H1 (cell line): ENCODE measurements at regions not wholly inside any gene's neighbourhood (a gene's known extent, or its start where the extent isn't known, plus 50 kb on each side); places are given as distances from the start of the nearest gene placed in this dataset.

ENCODE experiments used
- CTCF ChIA-PET: fragments of 300-600 bp; sonication (Branson Sonifier 250); formaldehyde crosslinking; loops from one replicate; lab custom pipeline; 2021; ENCODE audit not compliant: partially characterized antibody; lab: Charles Lee
- POLR2A ChIA-PET: fragments of 300-600 bp; sonication (Branson Sonifier 250); formaldehyde crosslinking; loops from one replicate; lab custom pipeline; 2021; ENCODE audit warnings: inconsistent platforms; ENCODE audit not compliant: partially characterized antibody; lab: Charles Lee
- DNase-seq, 2 experiments: peaks; one replicate each; pipeline versions ENCODE4 v3.0.0 to v3.0.0-alpha.2; 2010 to 2022; ENCODE audit warnings: low spot score in 2 of 2, low read depth in 1 of 2, mixed read lengths in 1 of 2
- FAIRE-seq: peaks from 2 replicates; lab custom pipeline; 2011; peaks lifted over from hg19 to GRCh38; lab: Jason Lieb, UNC
- H2AFZ ChIP-seq: 2 replicates; pipeline ENCODE4 v1.8.1; 2012; ENCODE audit warnings: low read length, inconsistent platforms
- H2AK5ac ChIP-seq: 2 replicates; pipeline ENCODE4 v1.6.1; 2013; ENCODE audit warnings: low read depth, low read length
- H2BK120ac ChIP-seq: replicated peaks from 2 replicates; pipeline ENCODE3; 2013; ENCODE audit warnings: low read depth, low read length, inconsistent platforms
- H2BK12ac ChIP-seq: 2 replicates; pipeline ENCODE4 v1.6.1; 2013; ENCODE audit warnings: low read depth, low read length
- H2BK15ac ChIP-seq: 2 replicates; pipeline ENCODE4 v1.6.1; 2013; ENCODE audit warnings: low read length
- H2BK20ac ChIP-seq: 2 replicates; pipeline ENCODE4 v1.6.1; 2013; ENCODE audit warnings: low read length
- H2BK5ac ChIP-seq: 2 replicates; pipeline ENCODE4 v1.6.1; 2013; ENCODE audit warnings: low read depth, low read length
- H3K14ac ChIP-seq: 2 replicates; pipeline ENCODE4 v1.6.1; 2013; ENCODE audit warnings: inconsistent platforms; ENCODE audit not compliant: insufficient read length
- H3K18ac ChIP-seq: 2 replicates; pipeline ENCODE4 v1.6.1; 2013; ENCODE audit warnings: low read length; ENCODE audit errors: extremely low read depth
- H3K23ac ChIP-seq: 2 replicates; pipeline ENCODE4 v1.6.1; 2013; ENCODE audit warnings: inconsistent platforms; ENCODE audit not compliant: insufficient read length
- H3K23me2 ChIP-seq: 2 replicates; pipeline ENCODE4 v1.6.1; 2013; ENCODE audit warnings: low read depth, low read length
- H3K27ac ChIP-seq: 2 replicates; pipeline ENCODE4 v1.6.1; 2011; ENCODE audit warnings: low read depth, low read length, inconsistent platforms
- H3K27me3 ChIP-seq, 4 experiments: replicated peaks in 1 of 4; 1 replicate in 1 of 4; 2 replicates in 3 of 4; pipeline versions ENCODE4 v1.6.1 to v1.8.1; 2011 to 2013; ENCODE audit warnings: low read length in 3 of 4, mild to moderate bottlenecking in 3 of 4, inconsistent platforms in 2 of 4, mixed read lengths in 2 of 4, moderate library complexity in 1 of 4; ENCODE audit not compliant: control insufficient read depth in 3 of 4, insufficient read depth in 3 of 4; ENCODE audit errors: extremely low read depth in 1 of 4
- H3K36me3 ChIP-seq, 4 experiments: 2 replicates each; pipeline versions ENCODE4 v1.6.1 to v1.8.1; 2011 to 2013; ENCODE audit warnings: mild to moderate bottlenecking in 4 of 4, low read length in 3 of 4, moderate library complexity in 2 of 4, control low read depth in 1 of 4, inconsistent platforms in 1 of 4; ENCODE audit not compliant: insufficient read depth in 4 of 4, control insufficient read depth in 2 of 4
- H3K4ac ChIP-seq: replicated peaks from 2 replicates; pipeline ENCODE3; 2013; ENCODE audit warnings: low read length, low read depth, mixed read lengths, inconsistent platforms; ENCODE audit not compliant: insufficient read length
- H3K4me1 ChIP-seq, 4 experiments: replicated peaks in 1 of 4; 1 replicate in 1 of 4; 2 replicates in 3 of 4; pipeline versions ENCODE4 v1.6.1 to v1.8.1; 2011 to 2013; ENCODE audit warnings: low read length in 3 of 4, inconsistent platforms in 2 of 4, mixed read lengths in 1 of 4; ENCODE audit not compliant: insufficient read depth in 4 of 4, control insufficient read depth in 3 of 4
- H3K4me2 ChIP-seq, 2 experiments: 2 replicates each; pipeline versions ENCODE4 v1.6.1 to v1.8.1; 2011 to 2013; ENCODE audit warnings: low read depth in 2 of 2, low read length in 2 of 2, control low read depth in 1 of 2, inconsistent platforms in 1 of 2, mild to moderate bottlenecking in 1 of 2; ENCODE audit not compliant: insufficient read depth in 1 of 2
- H3K4me3 ChIP-seq, 4 experiments: fragments of 200-600, 300-600 bp in 1 of 4; sonication (generic), shearing (Covaris generic), sonication (Bioruptor Twin) in 1 of 4; 2 replicates each; pipeline versions ENCODE4 v1.5.1 to v1.8.1; 2011 to 2016; ENCODE audit warnings: low read length in 4 of 4, low read depth in 3 of 4, control low read depth in 2 of 4, inconsistent platforms in 2 of 4, mild to moderate bottlenecking in 2 of 4, mixed read lengths in 1 of 4, moderate library complexity in 1 of 4; ENCODE audit not compliant: insufficient read depth in 2 of 4; ENCODE audit errors: extremely low read depth in 1 of 4
- H3K56ac ChIP-seq: replicated peaks from 2 replicates; pipeline ENCODE3; 2013; ENCODE audit warnings: low read depth, mild to moderate bottlenecking, mixed read lengths, low read length, inconsistent platforms; ENCODE audit not compliant: insufficient read length
- H3K79me1 ChIP-seq: 2 replicates; pipeline ENCODE4 v1.6.1; 2013; ENCODE audit warnings: low read depth, low read length, control low read depth
- H3K79me2 ChIP-seq, 2 experiments: 2 replicates each; pipeline versions ENCODE4 v1.6.1 to v1.8.1; 2012 to 2013; ENCODE audit warnings: low read length in 2 of 2, mild to moderate bottlenecking in 2 of 2, inconsistent platforms in 1 of 2; ENCODE audit not compliant: insufficient read depth in 2 of 2, control insufficient read depth in 1 of 2
- H3K9ac ChIP-seq, 4 experiments: replicated peaks in 1 of 4; 1 replicate in 1 of 4; 2 replicates in 3 of 4; pipeline versions ENCODE4 v1.6.1 to v1.8.1; 2011 to 2013; ENCODE audit warnings: low read depth in 3 of 4, low read length in 3 of 4, control low read depth in 2 of 4, mild to moderate bottlenecking in 2 of 4, moderate library complexity in 2 of 4, inconsistent platforms in 1 of 4; ENCODE audit errors: extremely low read depth in 1 of 4
- H3K9me3 ChIP-seq, 2 experiments: 2 replicates each; pipeline versions ENCODE4 v1.6.1 to v1.8.1; 2012 to 2013; ENCODE audit warnings: mild to moderate bottlenecking in 2 of 2, moderate library complexity in 2 of 2, control low read depth in 1 of 2, inconsistent platforms in 1 of 2, low read depth in 1 of 2, low read length in 1 of 2, mixed read lengths in 1 of 2; ENCODE audit not compliant: insufficient read depth in 2 of 2
- H4K20me1 ChIP-seq, 2 experiments: replicated peaks in 1 of 2; 2 replicates each; pipeline versions ENCODE3 to v1.8.1; 2011 to 2013; ENCODE audit warnings: inconsistent platforms in 2 of 2, low read length in 2 of 2, mild to moderate bottlenecking in 1 of 2; ENCODE audit not compliant: insufficient read depth in 2 of 2, control insufficient read depth in 1 of 2
- H4K5ac ChIP-seq: 2 replicates; pipeline ENCODE4 v1.6.1; 2013; ENCODE audit warnings: low read length, low read depth, mixed read lengths, inconsistent platforms; ENCODE audit not compliant: insufficient read length
- H4K8ac ChIP-seq: 2 replicates; pipeline ENCODE4 v1.8.0; 2013; ENCODE audit warnings: mild to moderate bottlenecking, moderate library complexity, low read length, inconsistent platforms; ENCODE audit not compliant: insufficient read depth; ENCODE audit errors: extremely low read depth
- H4K91ac ChIP-seq: replicated peaks from 2 replicates; pipeline ENCODE3; 2013; ENCODE audit warnings: low read length, mixed read lengths, inconsistent platforms; ENCODE audit not compliant: insufficient read length
- BRCA1 ChIP-seq: IDR thresholded peaks from 2 replicates; pipeline ENCODE4 v1.6.1; 2012; ENCODE audit warnings: low read depth, low read length, improper control_type of control experiment
- CHD1 ChIP-seq: IDR thresholded peaks from 2 replicates; pipeline ENCODE4 v1.6.1; 2012; ENCODE audit warnings: low read depth, low read length, improper control_type of control experiment
- EP300 ChIP-seq, 2 experiments: IDR thresholded peaks; 1 replicate in 1 of 2; 2 replicates in 1 of 2; pipeline ENCODE4 v1.6.1; 2011 to 2012; ENCODE audit warnings: low read depth in 2 of 2, low read length in 2 of 2, mild to moderate bottlenecking in 2 of 2, borderline replicate concordance in 1 of 2, inconsistent platforms in 1 of 2, moderate library complexity in 1 of 2
- FOSL1 ChIP-seq: IDR thresholded peaks from 2 replicates; pipeline ENCODE4 v1.6.1; 2011; ENCODE audit warnings: mild to moderate bottlenecking, low read depth, low read length, moderate library complexity; ENCODE audit not compliant: insufficient read depth
- JUND ChIP-seq: IDR thresholded peaks from 2 replicates; pipeline ENCODE4 v1.6.1; 2011; ENCODE audit warnings: mild to moderate bottlenecking, improper control_type of control experiment, low read length
- NANOG ChIP-seq: IDR thresholded peaks from 2 replicates; pipeline ENCODE4 v1.6.1; 2011; ENCODE audit warnings: low read length, low read depth, mild to moderate bottlenecking, inconsistent platforms; ENCODE audit not compliant: insufficient read depth, poor library complexity, severe bottlenecking
- POLR2A ChIP-seq, 2 experiments: IDR thresholded peaks; 1 replicate in 1 of 2; 2 replicates in 1 of 2; pipeline ENCODE4 v1.6.1; 2011; ENCODE audit warnings: low read depth in 2 of 2, low read length in 2 of 2, mild to moderate bottlenecking in 2 of 2; ENCODE audit errors: control extremely low read depth in 1 of 2
- RAD21 ChIP-seq, 2 experiments: IDR thresholded peaks in 1 of 2; conservative IDR thresholded peaks in 1 of 2; 2 replicates each; pipeline ENCODE4 v1.6.1; 2011; ENCODE audit warnings: low read depth in 2 of 2, low read length in 2 of 2, improper control_type of control experiment in 1 of 2, inconsistent platforms in 1 of 2, mild to moderate bottlenecking in 1 of 2, moderate library complexity in 1 of 2
- SIRT6 ChIP-seq: IDR thresholded peaks from one replicate; pipeline ENCODE4 v1.7.1; 2012; ENCODE audit warnings: low read length, inconsistent platforms
- SIX5 ChIP-seq: IDR thresholded peaks from 2 replicates; pipeline ENCODE4 v1.6.1; 2011; ENCODE audit warnings: mild to moderate bottlenecking, low read depth, low read length
- SP2 ChIP-seq: IDR thresholded peaks from 2 replicates; pipeline ENCODE4 v1.6.1; 2012; ENCODE audit warnings: mild to moderate bottlenecking, low read length, inconsistent platforms
- WGBS, 2 experiments: shearing (Covaris generic) in 1 of 2; methylation state at CpG; one replicate each; pipeline versions ENCODE4 v1.1.6 to v1.1.7; 2013 to 2015; ENCODE audit warnings: low lambda C conversion rate in 2 of 2, mixed read lengths in 2 of 2, inconsistent platforms in 1 of 2, low coverage in 1 of 2, missing lambda C conversion rate in 1 of 2; ENCODE audit not compliant: insufficient replicate concordance in 2 of 2, insufficient coverage in 1 of 2, insufficient read length in 1 of 2; ENCODE audit errors: extremely low coverage in 1 of 2, missing lambda C conversion rate in 1 of 2; 5-methylcytosine and 5-hydroxymethylcytosine counted together
- TF ChIP-seq, protein P1 (sequence below): IDR thresholded peaks from 2 replicates; pipeline ENCODE4 v1.6.1; 2012; ENCODE audit warnings: inconsistent platforms
- TF ChIP-seq, protein P2 (sequence below): IDR thresholded peaks from 2 replicates; pipeline ENCODE4 v1.6.1; 2011; ENCODE audit warnings: low read depth, mild to moderate bottlenecking, low read length; ENCODE audit not compliant: insufficient read depth
- TF ChIP-seq, protein P3 (sequence below): IDR thresholded peaks from 2 replicates; pipeline ENCODE4 v1.6.1; 2011; ENCODE audit warnings: low read length, improper control_type of control experiment

DNA sequence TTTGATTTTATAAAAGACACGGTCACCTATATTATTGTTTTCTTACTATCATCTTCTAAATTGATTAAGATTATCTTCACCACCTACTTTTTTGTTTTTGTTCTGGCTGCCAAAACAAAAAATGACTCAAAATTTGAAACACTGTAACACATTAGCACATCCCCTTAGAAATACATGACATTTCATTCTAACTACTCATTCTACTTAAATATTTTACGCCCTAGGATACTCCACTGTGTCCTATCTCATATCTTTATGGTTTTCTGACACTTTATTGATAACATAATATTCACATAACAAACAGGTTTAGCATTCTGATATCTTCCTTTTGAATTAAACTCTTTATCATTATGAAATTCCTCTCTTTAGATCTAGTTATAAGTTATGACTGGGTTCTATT, 656.2 kb downstream of the GBE1 start:
- Histone ChIP-seq H3K27me3 (no peaks in the 10 kb centered on the region), H4K5ac (no peak overlapping the region), H3K9ac (no peak overlapping the region), H4K91ac (no peak overlapping the region), H3K14ac (no peak overlapping the region), H2BK15ac (no peak overlapping the region), H4K8ac (no peak overlapping the region), H3K36me3 (no peaks in the 10 kb centered on the region), H2BK20ac (no peak overlapping the region), H3K23me2 (0 out of 2 replicates have a peak, but pooled peaks cover 1% of the 10 kb centered on the region), H3K79me2 (no peaks in the 10 kb centered on the region), H3K56ac (no peak overlapping the region), H2AK5ac (no peak overlapping the region), H3K4me1 (no peaks in the 10 kb centered on the region), H2BK12ac (no peak overlapping the region), H3K4me2 (no peak overlapping the region), H3K27ac (no peak overlapping the region), H3K18ac (no peak overlapping the region), H3K9me3 (no peaks in the 10 kb centered on the region), H3K4ac (no peak overlapping the region), H3K4me3 (no peak overlapping the region), H2BK5ac (no peak overlapping the region), H2BK120ac (no peak overlapping the region), H3K79me1 (no peaks in the 10 kb centered on the region), H4K20me1 (no peaks in the 10 kb centered on the region), H2AFZ (no peak overlapping the region), H3K23ac (no peak overlapping the region)
- FAIRE-seq (no peak), DNase-seq (no peak)
- POLR2A ChIA-PET: no interaction called here
- 90 to 100% methylated on average over 1 to 2 of the region's 2 CpGs for WGBS, 2 experiments
- CTCF ChIA-PET: no interaction called here
- TF ChIP-seq SP2 (no peak), POLR2A (IDR thresholded peaks at IDR 0.05; ENCODE audit: control extremely low read depth in 1 of 2, low read depth in 2 of 2, low read length in 2 of 2) (no peak), SIRT6 (no peak), SIX5 (no peak), EP300 (IDR thresholded peaks at IDR 0.05; ENCODE audit: borderline replicate concordance in 1 of 2, low read depth in 2 of 2, low read length in 2 of 2) (no peak), CHD1 (no peak), NANOG (no peak), BRCA1 (no peak), RAD21 (IDR thresholded peaks at IDR 0.05 in 1 of 2, conservative IDR thresholded peaks at IDR 0.05 in 1 of 2; ENCODE audit: low read depth in 2 of 2, low read length in 2 of 2) (no peak), FOSL1 (no peak), JUND (no peak)
- TF ChIP-seq, protein P1, sequence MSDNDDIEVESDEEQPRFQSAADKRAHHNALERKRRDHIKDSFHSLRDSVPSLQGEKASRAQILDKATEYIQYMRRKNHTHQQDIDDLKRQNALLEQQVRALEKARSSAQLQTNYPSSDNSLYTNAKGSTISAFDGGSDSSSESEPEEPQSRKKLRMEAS: no peak
- TF ChIP-seq, protein P2, sequence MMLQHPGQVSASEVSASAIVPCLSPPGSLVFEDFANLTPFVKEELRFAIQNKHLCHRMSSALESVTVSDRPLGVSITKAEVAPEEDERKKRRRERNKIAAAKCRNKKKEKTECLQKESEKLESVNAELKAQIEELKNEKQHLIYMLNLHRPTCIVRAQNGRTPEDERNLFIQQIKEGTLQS: no peak
- TF ChIP-seq, protein P3, sequence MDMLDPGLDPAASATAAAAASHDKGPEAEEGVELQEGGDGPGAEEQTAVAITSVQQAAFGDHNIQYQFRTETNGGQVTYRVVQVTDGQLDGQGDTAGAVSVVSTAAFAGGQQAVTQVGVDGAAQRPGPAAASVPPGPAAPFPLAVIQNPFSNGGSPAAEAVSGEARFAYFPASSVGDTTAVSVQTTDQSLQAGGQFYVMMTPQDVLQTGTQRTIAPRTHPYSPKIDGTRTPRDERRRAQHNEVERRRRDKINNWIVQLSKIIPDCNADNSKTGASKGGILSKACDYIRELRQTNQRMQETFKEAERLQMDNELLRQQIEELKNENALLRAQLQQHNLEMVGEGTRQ: no peak
